HFFc6 (cell line): ENCODE measurements at regions not wholly inside any gene's neighbourhood (a gene's known extent, or its start where the extent isn't known, plus 50 kb on each side); places are given as distances from the start of the nearest gene placed in this dataset.
A peak's percentile ranks its signal among the peaks of the same experiment; 100 is the strongest.

Experiments
- DNase-seq: peaks from one replicate; pipeline ENCODE4 v3.0.0-alpha.2; 2018
- H3K27ac Mint-ChIP-seq: 2 replicates; pipeline ENCODE4 v1.8.0; 2020; ENCODE audit warnings: mild to moderate bottlenecking, mixed read lengths
- H3K27me3 Mint-ChIP-seq: 2 replicates; pipeline ENCODE4 v1.8.0; 2021; ENCODE audit warnings: mild to moderate bottlenecking, moderate library complexity, mixed read lengths; ENCODE audit not compliant: insufficient read depth
- H3K36me3 Mint-ChIP-seq: 2 replicates; pipeline ENCODE4 v1.8.0; 2021; ENCODE audit warnings: low read depth, mixed read lengths
- H3K4me1 Mint-ChIP-seq: 2 replicates; pipeline ENCODE4 v1.8.0; 2020; ENCODE audit warnings: low read depth, mixed read lengths
- H3K4me3 Mint-ChIP-seq: 2 replicates; pipeline ENCODE4 v1.8.0; 2020; ENCODE audit warnings: mild to moderate bottlenecking, moderate library complexity, mixed read lengths
- H3K9me3 Mint-ChIP-seq: 2 replicates; pipeline ENCODE4 v1.8.0; 2020; ENCODE audit warnings: mild to moderate bottlenecking, mixed read lengths
- TF ChIP-seq, protein P1 (sequence below): fragments of 200-600 bp; sonication (generic); IDR thresholded peaks from 2 replicates; pipeline ENCODE4 v1.5.0; 2021; ENCODE audit warnings: antibody characterized with exemption, mild to moderate bottlenecking

- Mint-ChIP-seq H3K36me3 (no peaks in the 10 kb centered on the region), H3K27ac (no peak overlapping the region), H3K4me1 (no peaks in the 10 kb centered on the region), H3K4me3 (no peak overlapping the region), H3K9me3 (peaks cover 18% of the 10 kb centered on the region), H3K27me3 (peaks cover 3% of the 10 kb centered on the region)
- no peak for DNase-seq
- TF ChIP-seq, protein P1, sequence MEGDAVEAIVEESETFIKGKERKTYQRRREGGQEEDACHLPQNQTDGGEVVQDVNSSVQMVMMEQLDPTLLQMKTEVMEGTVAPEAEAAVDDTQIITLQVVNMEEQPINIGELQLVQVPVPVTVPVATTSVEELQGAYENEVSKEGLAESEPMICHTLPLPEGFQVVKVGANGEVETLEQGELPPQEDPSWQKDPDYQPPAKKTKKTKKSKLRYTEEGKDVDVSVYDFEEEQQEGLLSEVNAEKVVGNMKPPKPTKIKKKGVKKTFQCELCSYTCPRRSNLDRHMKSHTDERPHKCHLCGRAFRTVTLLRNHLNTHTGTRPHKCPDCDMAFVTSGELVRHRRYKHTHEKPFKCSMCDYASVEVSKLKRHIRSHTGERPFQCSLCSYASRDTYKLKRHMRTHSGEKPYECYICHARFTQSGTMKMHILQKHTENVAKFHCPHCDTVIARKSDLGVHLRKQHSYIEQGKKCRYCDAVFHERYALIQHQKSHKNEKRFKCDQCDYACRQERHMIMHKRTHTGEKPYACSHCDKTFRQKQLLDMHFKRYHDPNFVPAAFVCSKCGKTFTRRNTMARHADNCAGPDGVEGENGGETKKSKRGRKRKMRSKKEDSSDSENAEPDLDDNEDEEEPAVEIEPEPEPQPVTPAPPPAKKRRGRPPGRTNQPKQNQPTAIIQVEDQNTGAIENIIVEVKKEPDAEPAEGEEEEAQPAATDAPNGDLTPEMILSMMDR = no peak
Observed at GRCh38 chr12:130017591-130018449, 114.0 kb upstream of the TMEM132D start.

GRCh38 chr12:130018614-130019013 is 114.8 kb upstream of the TMEM132D start:
- Mint-ChIP-seq H3K27me3 (peaks cover 3% of the 10 kb centered on the region), H3K9me3 (peaks cover 25% of the 10 kb centered on the region), H3K36me3 (no peaks in the 10 kb centered on the region), H3K27ac (no peak overlapping the region), H3K4me1 (no peaks in the 10 kb centered on the region), H3K4me3 (no peak overlapping the region)
- DNase-seq = no peak
- TF ChIP-seq, protein P1 = no peak

DNA sequence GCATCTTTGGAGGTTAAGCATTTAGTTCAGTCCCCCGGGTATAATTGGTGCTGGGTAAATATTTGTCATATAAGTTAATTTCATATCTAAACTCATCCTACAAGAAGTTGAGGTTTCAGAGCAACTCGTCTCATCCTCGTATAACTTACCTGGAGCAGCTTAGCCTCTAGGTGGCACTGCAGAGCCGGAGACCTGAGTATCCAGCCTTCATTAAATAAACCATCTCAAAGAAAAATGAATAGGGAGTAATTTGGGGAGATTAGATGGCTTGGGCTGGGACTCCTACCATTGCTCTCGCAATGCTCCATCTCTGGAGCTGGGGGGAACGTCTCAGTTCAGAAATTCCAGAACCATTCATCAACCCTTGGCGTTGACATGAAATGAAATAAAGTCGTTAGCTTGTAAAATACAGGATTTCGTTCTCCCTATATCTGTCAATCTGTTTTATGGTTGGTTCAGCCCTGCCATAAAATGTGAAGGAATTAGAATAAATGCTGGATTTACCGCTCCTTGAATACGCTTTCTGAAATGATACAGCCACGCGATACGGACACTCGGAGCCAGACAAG is 122.9 kb upstream of the TMEM132D start:
- no peak overlapping the region for H3K4me3 Mint-ChIP-seq
- no peaks in the 10 kb centered on the region for H3K36me3 Mint-ChIP-seq
- DNase-seq = no peak
- peaks cover 15% of the 10 kb centered on the region; the same call in 1 of the 2 replicates for H3K9me3 Mint-ChIP-seq
- peaks cover 4% of the 10 kb centered on the region for H3K27me3 Mint-ChIP-seq
- H3K4me1 Mint-ChIP-seq = no peaks in the 10 kb centered on the region
- TF ChIP-seq, protein P1 = peak; percentile 70
- no peak overlapping the region for H3K27ac Mint-ChIP-seq

GRCh38 chr12:130027798-130028197 is 124.0 kb upstream of the TMEM132D start:
- peaks cover 18% of the 10 kb centered on the region; the same call in 1 of the 2 replicates for H3K9me3 Mint-ChIP-seq
- no peak overlapping the region for H3K27ac Mint-ChIP-seq
- H3K4me3 Mint-ChIP-seq = no peak overlapping the region
- no peaks in the 10 kb centered on the region for H3K4me1 Mint-ChIP-seq
- H3K36me3 Mint-ChIP-seq = no peaks in the 10 kb centered on the region
- TF ChIP-seq, protein P1 = no peak
- H3K27me3 Mint-ChIP-seq = peaks cover 4% of the 10 kb centered on the region
- DNase-seq = no peak

DNA sequence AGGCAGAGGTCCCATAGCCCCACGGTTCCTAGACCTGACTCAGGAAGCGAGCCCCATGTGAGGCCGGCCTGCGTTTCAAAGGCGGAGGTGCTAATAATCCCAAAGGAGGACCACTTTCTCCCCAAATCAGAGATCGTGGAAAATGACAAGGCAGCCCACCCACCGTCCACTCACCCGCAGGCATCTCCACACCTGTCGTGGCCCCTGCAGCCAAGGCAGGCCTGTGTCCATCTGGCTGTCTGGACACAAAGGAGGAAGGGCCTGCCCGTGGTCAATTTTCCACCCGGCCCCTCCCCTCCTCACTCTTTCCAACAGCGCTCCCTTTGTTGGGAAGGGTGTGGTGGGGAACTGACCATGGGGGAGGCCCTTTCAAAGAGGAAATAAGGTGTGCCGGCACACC is 125.3 kb upstream of the TMEM132D start:
- no peaks in the 10 kb centered on the region for H3K4me1 Mint-ChIP-seq
- H3K27me3 Mint-ChIP-seq = peaks cover 4% of the 10 kb centered on the region
- H3K4me3 Mint-ChIP-seq = no peak overlapping the region
- TF ChIP-seq, protein P1 = no peak
- no peak overlapping the region for H3K27ac Mint-ChIP-seq
- peaks cover 8% of the 10 kb centered on the region; the same call in 1 of the 2 replicates for H3K9me3 Mint-ChIP-seq
- H3K36me3 Mint-ChIP-seq = no peaks in the 10 kb centered on the region
- DNase-seq = no peak
